ENCODE measurements at regions not wholly inside any gene's neighbourhood (a gene's known extent, or its start where the extent isn't known, plus 50 kb on each side); places are given as distances from the start of the nearest gene placed in this dataset.

DNA sequence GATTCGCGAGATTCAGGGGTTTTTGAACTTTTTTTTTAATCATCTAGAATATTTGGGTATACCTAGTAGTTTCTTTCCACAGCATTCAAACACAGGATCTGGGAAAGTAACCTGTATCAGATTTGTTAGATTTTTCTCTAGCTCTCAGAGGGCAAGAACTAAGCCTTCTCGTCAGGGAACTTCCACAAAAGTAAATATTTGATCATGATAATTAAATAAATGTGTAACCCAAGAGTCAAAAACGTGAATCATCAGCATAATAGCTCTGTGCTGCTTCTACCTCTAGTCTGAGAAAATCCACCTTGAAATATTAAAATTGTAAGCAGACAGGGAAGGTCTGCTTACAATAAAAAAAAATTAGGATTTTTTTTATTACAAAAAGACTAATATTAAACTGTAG lies 225.7 kb upstream of the SPOPL start:
- intact Hi-C loops (cut with micrococcal nuclease) = no loop called here
- no peaks in the 10 kb centered on the region for H3K36me3 Mint-ChIP-seq (ENCODE audit: low read depth)
- H3K27me3 Mint-ChIP-seq = no peaks in the 10 kb centered on the region
- DNase-seq (no peak), ATAC-seq (no peak)
- H3K27ac Mint-ChIP-seq = no peak overlapping the region
- H3K4me3 Mint-ChIP-seq = no peak overlapping the region
- H3K4me1 Mint-ChIP-seq (ENCODE audit: low read depth) = no peaks in the 10 kb centered on the region
- POLR2A ChIA-PET = no interaction called here
- CTCF ChIA-PET = no interaction called here
- peaks cover 2% of the 10 kb centered on the region for H3K9me3 Mint-ChIP-seq
- TF ChIP-seq CTCF (IDR thresholded peaks at IDR 0.05) = no peak

- ATAC-seq (no peak), DNase-seq (no peak)
- H3K27ac Mint-ChIP-seq = no peak overlapping the region
- H3K27me3 Mint-ChIP-seq = no peaks in the 10 kb centered on the region
- CTCF ChIA-PET = no interaction called here
- no peak overlapping the region for H3K4me3 Mint-ChIP-seq
- no peak for TF ChIP-seq CTCF (IDR thresholded peaks at IDR 0.05)
- H3K9me3 Mint-ChIP-seq = peaks cover 2% of the 10 kb centered on the region
- no peaks in the 10 kb centered on the region for H3K4me1 Mint-ChIP-seq (ENCODE audit: low read depth)
- POLR2A ChIA-PET = no interaction called here
- intact Hi-C loops (cut with micrococcal nuclease) = no loop called here
- H3K36me3 Mint-ChIP-seq (ENCODE audit: low read depth) = no peaks in the 10 kb centered on the region
Measured at GRCh38 chr2:138276339-138276738, 225.2 kb upstream of the SPOPL start.

- no peak for ATAC-seq
- H3K9me3 Mint-ChIP-seq = peaks cover 2% of the 10 kb centered on the region
- no peaks in the 10 kb centered on the region for H3K27me3 Mint-ChIP-seq
- no peak for DNase-seq
- no peak overlapping the region for H3K4me3 Mint-ChIP-seq
- H3K36me3 Mint-ChIP-seq (ENCODE audit: low read depth) = no peaks in the 10 kb centered on the region
- H3K4me1 Mint-ChIP-seq (ENCODE audit: low read depth) = no peaks in the 10 kb centered on the region
- POLR2A ChIA-PET = no interaction called here
- TF ChIP-seq CTCF (IDR thresholded peaks at IDR 0.05) = no peak
- H3K27ac Mint-ChIP-seq = no peak overlapping the region
- CTCF ChIA-PET = no interaction called here
- intact Hi-C loops (cut with micrococcal nuclease) = no loop called here
Measured at GRCh38 chr2:138277062-138277461, 224.5 kb upstream of the SPOPL start.

GRCh38 chr2:138279871-138280270 lies 221.7 kb upstream of the SPOPL start:
- Mint-ChIP-seq H3K27ac (no peak overlapping the region), H3K36me3 (ENCODE audit: low read depth) (no peaks in the 10 kb centered on the region), H3K4me1 (ENCODE audit: low read depth) (no peaks in the 10 kb centered on the region), H3K27me3 (no peaks in the 10 kb centered on the region), H3K4me3 (no peak overlapping the region), H3K9me3 (no peaks in the 10 kb centered on the region)
- intact Hi-C loops (cut with micrococcal nuclease) = no loop called here
- ATAC-seq = no peak
- TF ChIP-seq CTCF (IDR thresholded peaks at IDR 0.05) = no peak
- CTCF ChIA-PET = no interaction called here
- POLR2A ChIA-PET = no interaction called here
- no peak for DNase-seq

- H3K9me3 Mint-ChIP-seq = peaks cover 6% of the 10 kb centered on the region
- no peaks in the 10 kb centered on the region for H3K36me3 Mint-ChIP-seq (ENCODE audit: low read depth)
- H3K27me3 Mint-ChIP-seq = no peaks in the 10 kb centered on the region
- DNase-seq (no peak), ATAC-seq (no peak)
- no peak overlapping the region for H3K4me3 Mint-ChIP-seq
- ChIA-PET CTCF (no interaction called here), POLR2A (no interaction called here)
- no peak overlapping the region for H3K27ac Mint-ChIP-seq
- no peaks in the 10 kb centered on the region for H3K4me1 Mint-ChIP-seq (ENCODE audit: low read depth)
- TF ChIP-seq CTCF (IDR thresholded peaks at IDR 0.05) = no peak
- intact Hi-C loops (cut with micrococcal nuclease) = no loop called here
Measured at GRCh38 chr2:138280999-138281695, 220.4 kb upstream of the SPOPL start.
